HG02943 (cell line): ENCODE measurements at regions not wholly inside any gene's neighbourhood (a gene's known extent, or its start where the extent isn't known, plus 50 kb on each side); places are given as distances from the start of the nearest gene placed in this dataset.

Source experiments
- ATAC-seq: cut with Tn5 transposase; IDR thresholded peaks from one replicate; pipeline ENCODE4 v1.9.1; 2021; ENCODE audit warnings: mild to moderate bottlenecking, low read depth, moderate library complexity; ENCODE audit not compliant: unreplicated experiment

GRCh38 chr13:53342623-53343360 is 314.2 kb downstream of the OLFM4 start:
- ATAC-seq, result no peak

GRCh38 chr13:53343361-53343744 is 314.7 kb downstream of the OLFM4 start:
- no peak for ATAC-seq

GRCh38 chr13:53351021-53351420 is 322.4 kb downstream of the OLFM4 start:
- no peak for ATAC-seq

- no peak for ATAC-seq
These were observed 329.0 kb downstream of the OLFM4 start for GRCh38 chr13:53357582-53357981.

- no peak for ATAC-seq
These were observed 340.3 kb downstream of the OLFM4 start for GRCh38 chr13:53368948-53369347.

GRCh38 chr13:53379485-53379884 is 350.9 kb downstream of the OLFM4 start:
- no peak for ATAC-seq

GRCh38 chr13:53382008-53382407 is 353.4 kb downstream of the OLFM4 start:
- ATAC-seq, result no peak

- ATAC-seq, result no peak
These were observed 369.4 kb downstream of the OLFM4 start for GRCh38 chr13:53398051-53398450.

GRCh38 chr13:53405616-53406015 is 377.0 kb downstream of the OLFM4 start:
- ATAC-seq, result no peak

GRCh38 chr13:53408306-53408705 is 379.7 kb downstream of the OLFM4 start:
- no peak for ATAC-seq

- no peak for ATAC-seq
These were observed 380.4 kb downstream of the OLFM4 start for GRCh38 chr13:53408847-53409568.

GRCh38 chr13:53411463-53411862 is 382.9 kb downstream of the OLFM4 start:
- ATAC-seq, result no peak

- ATAC-seq, result no peak
These were observed 386.5 kb downstream of the OLFM4 start for GRCh38 chr13:53415135-53415534.

- ATAC-seq, result no peak
These were observed 389.0 kb downstream of the OLFM4 start for GRCh38 chr13:53417601-53418000.

GRCh38 chr13:53422415-53422814 is 393.8 kb downstream of the OLFM4 start:
- ATAC-seq, result no peak

- no peak for ATAC-seq
These were observed 407.8 kb downstream of the OLFM4 start for GRCh38 chr13:53436396-53436795.

- ATAC-seq, result no peak
These were observed 411.0 kb downstream of the OLFM4 start for GRCh38 chr13:53439439-53440225.

GRCh38 chr13:53442979-53443378 is 414.4 kb downstream of the OLFM4 start:
- no peak for ATAC-seq

GRCh38 chr13:53445686-53446085 is 417.1 kb downstream of the OLFM4 start:
- ATAC-seq, result no peak

- ATAC-seq, result no peak
These were observed 418.8 kb downstream of the OLFM4 start for GRCh38 chr13:53447456-53447855.

GRCh38 chr13:53447863-53448262 is 419.2 kb downstream of the OLFM4 start:
- ATAC-seq, result no peak
